Hepatocyte (in vitro differentiated cells): ENCODE measurements at regions not wholly inside any gene's neighbourhood (a gene's known extent, or its start where the extent isn't known, plus 50 kb on each side); places are given as distances from the start of the nearest gene placed in this dataset.

Source experiments
- CTCF ChIP-seq: fragments of 200-600 bp; sonication (generic); IDR thresholded peaks from 2 replicates; pipeline ENCODE4 v1.5.1; 2016; ENCODE audit warnings: antibody characterized with exemption, mild to moderate bottlenecking; ENCODE audit not compliant: poor library complexity
- EZH2 ChIP-seq: fragments of 200-600 bp; sonication (generic); IDR thresholded peaks from 2 replicates; pipeline ENCODE4 v1.6.1; 2016; ENCODE audit warnings: antibody characterized with exemption, mild to moderate bottlenecking, borderline replicate concordance
- EZH2phosphoT487 ChIP-seq: fragments of 200-600 bp; sonication (generic); IDR thresholded peaks from one replicate; pipeline ENCODE4 v1.6.1; 2018; ENCODE audit warnings: antibody characterized with exemption, mild to moderate bottlenecking, low read depth, moderate library complexity; ENCODE audit not compliant: unreplicated experiment, severe bottlenecking

DNA sequence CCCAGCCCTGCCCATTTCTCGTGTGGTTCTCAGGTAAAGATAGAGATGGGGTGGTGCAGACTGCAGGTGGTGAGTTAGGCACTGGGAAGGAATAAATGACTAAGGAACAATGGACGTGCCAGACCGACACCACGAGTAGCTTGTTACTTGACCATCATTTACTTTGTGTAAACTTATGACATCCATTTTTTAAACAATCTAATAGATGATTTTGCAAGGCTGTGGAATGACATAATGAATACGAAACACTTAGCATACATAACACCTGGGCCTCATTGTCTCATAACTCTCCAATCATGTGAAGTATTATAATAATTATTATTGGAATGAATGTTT is 137.3 kb upstream of the CPEB2 start:
- TF ChIP-seq CTCF (no peak), EZH2 (no peak), EZH2phosphoT487 (no peak)
